HEK293 (cell line): ENCODE measurements at regions not wholly inside any gene's neighbourhood (a gene's known extent, or its start where the extent isn't known, plus 50 kb on each side); places are given as distances from the start of the nearest gene placed in this dataset.

ENCODE experiments used
- PATZ1 ChIP-seq: fragments of 450-650 bp; formaldehyde crosslinking; IDR thresholded peaks from 2 replicates; pipeline ENCODE4 v1.5.1; 2016; ENCODE audit warnings: missing biosample characterization, missing genetic modification characterization
- REST ChIP-seq: fragments of 450-650 bp; formaldehyde crosslinking; IDR thresholded peaks from 2 replicates; pipeline ENCODE4 v1.5.1; 2016; ENCODE audit warnings: missing biosample characterization, missing genetic modification characterization
- ZNF280C ChIP-seq: fragments of 450-650 bp; formaldehyde crosslinking; IDR thresholded peaks from 2 replicates; pipeline ENCODE4 v1.5.1; 2016; ENCODE audit warnings: missing biosample characterization, missing genetic modification characterization
- ZNF423 ChIP-seq: fragments of 450-650 bp; formaldehyde crosslinking; IDR thresholded peaks from 2 replicates; pipeline ENCODE4 v1.5.1; 2016; ENCODE audit warnings: missing biosample characterization, missing genetic modification characterization
- ZNF433 ChIP-seq: fragments of 450-650 bp; formaldehyde crosslinking; IDR thresholded peaks from 2 replicates; pipeline ENCODE4 v1.5.1; 2016; ENCODE audit warnings: missing biosample characterization, missing genetic modification characterization, low read depth
- ZNF747 ChIP-seq: fragments of 450-650 bp; formaldehyde crosslinking; IDR thresholded peaks from 2 replicates; pipeline ENCODE4 v1.5.1; 2016; ENCODE audit warnings: missing biosample characterization, missing genetic modification characterization
- TF ChIP-seq, protein P1 (sequence below): fragments of 450-650 bp; formaldehyde crosslinking; IDR thresholded peaks from 2 replicates; pipeline ENCODE4 v1.5.1; 2016; ENCODE audit warnings: missing biosample characterization, missing genetic modification characterization
- TF ChIP-seq, protein P2 (sequence below): fragments of 450-650 bp; formaldehyde crosslinking; optimal IDR thresholded peaks from 2 replicates; pipeline ENCODE3; 2016; ENCODE audit warnings: missing biosample characterization, mild to moderate bottlenecking, missing genetic modification characterization

DNA sequence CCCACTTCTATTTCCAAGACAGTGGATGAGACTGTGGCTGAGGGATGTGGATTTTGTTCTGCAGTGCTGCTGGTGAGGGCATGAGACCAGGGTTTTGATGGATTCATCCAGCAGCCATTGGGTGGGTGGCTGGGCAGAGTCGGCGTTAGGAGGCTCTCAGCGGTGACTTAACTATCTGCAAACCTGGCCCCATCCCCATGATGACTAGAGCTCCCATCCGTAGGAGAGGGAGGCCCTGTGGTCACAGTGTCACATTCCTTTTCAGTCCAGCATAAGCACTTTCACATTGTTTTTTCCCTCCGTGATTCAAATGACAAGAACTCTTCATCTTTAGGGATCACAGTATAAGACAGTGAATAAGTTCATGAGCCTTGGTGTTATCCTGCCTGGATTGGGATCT, 60.4 kb upstream of the SPRY4 start:
- TF ChIP-seq, protein P1, sequence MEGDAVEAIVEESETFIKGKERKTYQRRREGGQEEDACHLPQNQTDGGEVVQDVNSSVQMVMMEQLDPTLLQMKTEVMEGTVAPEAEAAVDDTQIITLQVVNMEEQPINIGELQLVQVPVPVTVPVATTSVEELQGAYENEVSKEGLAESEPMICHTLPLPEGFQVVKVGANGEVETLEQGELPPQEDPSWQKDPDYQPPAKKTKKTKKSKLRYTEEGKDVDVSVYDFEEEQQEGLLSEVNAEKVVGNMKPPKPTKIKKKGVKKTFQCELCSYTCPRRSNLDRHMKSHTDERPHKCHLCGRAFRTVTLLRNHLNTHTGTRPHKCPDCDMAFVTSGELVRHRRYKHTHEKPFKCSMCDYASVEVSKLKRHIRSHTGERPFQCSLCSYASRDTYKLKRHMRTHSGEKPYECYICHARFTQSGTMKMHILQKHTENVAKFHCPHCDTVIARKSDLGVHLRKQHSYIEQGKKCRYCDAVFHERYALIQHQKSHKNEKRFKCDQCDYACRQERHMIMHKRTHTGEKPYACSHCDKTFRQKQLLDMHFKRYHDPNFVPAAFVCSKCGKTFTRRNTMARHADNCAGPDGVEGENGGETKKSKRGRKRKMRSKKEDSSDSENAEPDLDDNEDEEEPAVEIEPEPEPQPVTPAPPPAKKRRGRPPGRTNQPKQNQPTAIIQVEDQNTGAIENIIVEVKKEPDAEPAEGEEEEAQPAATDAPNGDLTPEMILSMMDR (tag by site-specific recombination), result no peak
- TF ChIP-seq ZNF747 (tag by site-specific recombination), result no peak
- no peak for TF ChIP-seq ZNF280C (tag by site-specific recombination)
- TF ChIP-seq, protein P2, sequence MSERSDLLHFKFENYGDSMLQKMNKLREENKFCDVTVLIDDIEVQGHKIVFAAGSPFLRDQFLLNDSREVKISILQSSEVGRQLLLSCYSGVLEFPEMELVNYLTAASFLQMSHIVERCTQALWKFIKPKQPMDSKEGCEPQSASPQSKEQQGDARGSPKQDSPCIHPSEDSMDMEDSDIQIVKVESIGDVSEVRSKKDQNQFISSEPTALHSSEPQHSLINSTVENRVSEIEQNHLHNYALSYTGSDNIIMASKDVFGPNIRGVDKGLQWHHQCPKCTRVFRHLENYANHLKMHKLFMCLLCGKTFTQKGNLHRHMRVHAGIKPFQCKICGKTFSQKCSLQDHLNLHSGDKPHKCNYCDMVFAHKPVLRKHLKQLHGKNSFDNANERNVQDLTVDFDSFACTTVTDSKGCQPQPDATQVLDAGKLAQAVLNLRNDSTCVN (tag by site-specific recombination), result no peak
- no peak for TF ChIP-seq REST (tag by site-specific recombination)
- no peak for TF ChIP-seq ZNF433 (tag by site-specific recombination)
- no peak for TF ChIP-seq PATZ1 (tag by site-specific recombination)
- no peak for TF ChIP-seq ZNF423
